ENCODE measurements at regions not wholly inside any gene's neighbourhood (a gene's known extent, or its start where the extent isn't known, plus 50 kb on each side); places are given as distances from the start of the nearest gene placed in this dataset.

GRCh38 chr2:43082111-43082894, 144.1 kb downstream of the ZFP36L2 start:
- no peak overlapping the region for H3K4me3 ChIP-seq (ENCODE audit: low read length)
- H3K9me2 ChIP-seq (replicated peaks; ENCODE audit: insufficient read depth, low read length) = no peaks in the 10 kb centered on the region
- DNase-seq = no peak
- H3K79me2 ChIP-seq (ENCODE audit: low read length) = no peaks in the 10 kb centered on the region
- H3K36me3 ChIP-seq (ENCODE audit: insufficient read depth, low read length) = no peaks in the 10 kb centered on the region
- H3K27ac ChIP-seq (ENCODE audit: low read length) = no peak overlapping the region
- H3K4me1 ChIP-seq (ENCODE audit: low read length) = no peaks in the 10 kb centered on the region
- no peaks in the 10 kb centered on the region for H3K9me3 ChIP-seq (ENCODE audit: low read length)
- H3K9ac ChIP-seq (ENCODE audit: low read length) = no peak overlapping the region
- no peaks in the 10 kb centered on the region for H4K20me1 ChIP-seq (ENCODE audit: insufficient read depth, low read depth, low read length)
- no peaks in the 10 kb centered on the region for H3K27me3 ChIP-seq (ENCODE audit: low read length)
- no peak overlapping the region for H2AFZ ChIP-seq (ENCODE audit: low read length)
- no peak overlapping the region for H3K4me2 ChIP-seq (ENCODE audit: low read depth, low read length, poor library complexity, severe bottlenecking)

- H4K20me1 ChIP-seq (ENCODE audit: insufficient read depth, low read depth, low read length) = no peaks in the 10 kb centered on the region
- H3K36me3 ChIP-seq (ENCODE audit: insufficient read depth, low read length) = no peaks in the 10 kb centered on the region
- no peaks in the 10 kb centered on the region for H3K27me3 ChIP-seq (ENCODE audit: low read length)
- H3K27ac ChIP-seq (ENCODE audit: low read length) = no peak overlapping the region
- no peaks in the 10 kb centered on the region for H3K4me1 ChIP-seq (ENCODE audit: low read length)
- H3K9me3 ChIP-seq (ENCODE audit: low read length) = no peaks in the 10 kb centered on the region
- H2AFZ ChIP-seq (ENCODE audit: low read length) = no peak overlapping the region
- no peak overlapping the region for H3K4me3 ChIP-seq (ENCODE audit: low read length)
- H3K4me2 ChIP-seq (ENCODE audit: low read depth, low read length, poor library complexity, severe bottlenecking) = no peak overlapping the region
- no peak for DNase-seq
- H3K79me2 ChIP-seq (ENCODE audit: low read length) = no peaks in the 10 kb centered on the region
- H3K9me2 ChIP-seq (replicated peaks; ENCODE audit: insufficient read depth, low read length) = no peaks in the 10 kb centered on the region
- H3K9ac ChIP-seq (ENCODE audit: low read length) = no peak overlapping the region
These were observed 145.2 kb downstream of the ZFP36L2 start for GRCh38 chr2:43081131-43081765.

GRCh38 chr2:43080571-43081021, 145.8 kb downstream of the ZFP36L2 start:
- Histone ChIP-seq H3K9me3 (ENCODE audit: low read length) (no peaks in the 10 kb centered on the region), H3K9me2 (replicated peaks; ENCODE audit: insufficient read depth, low read length) (no peaks in the 10 kb centered on the region), H2AFZ (ENCODE audit: low read length) (no peak overlapping the region), H3K9ac (ENCODE audit: low read length) (no peak overlapping the region), H3K4me1 (ENCODE audit: low read length) (no peaks in the 10 kb centered on the region), H3K27ac (ENCODE audit: low read length) (no peak overlapping the region), H3K79me2 (ENCODE audit: low read length) (no peaks in the 10 kb centered on the region), H3K4me2 (ENCODE audit: low read depth, low read length, poor library complexity, severe bottlenecking) (no peak overlapping the region), H3K36me3 (ENCODE audit: insufficient read depth, low read length) (no peaks in the 10 kb centered on the region), H4K20me1 (ENCODE audit: insufficient read depth, low read depth, low read length) (no peaks in the 10 kb centered on the region), H3K4me3 (ENCODE audit: low read length) (no peak overlapping the region), H3K27me3 (ENCODE audit: low read length) (no peaks in the 10 kb centered on the region)
- no peak for DNase-seq

- H3K4me1 ChIP-seq (ENCODE audit: low read length) = no peaks in the 10 kb centered on the region
- H3K36me3 ChIP-seq (ENCODE audit: insufficient read depth, low read length) = no peaks in the 10 kb centered on the region
- no peaks in the 10 kb centered on the region for H4K20me1 ChIP-seq (ENCODE audit: insufficient read depth, low read depth, low read length)
- H2AFZ ChIP-seq (ENCODE audit: low read length) = no peak overlapping the region
- no peak overlapping the region for H3K4me2 ChIP-seq (ENCODE audit: low read depth, low read length, poor library complexity, severe bottlenecking)
- no peak overlapping the region for H3K4me3 ChIP-seq (ENCODE audit: low read length)
- H3K79me2 ChIP-seq (ENCODE audit: low read length) = no peaks in the 10 kb centered on the region
- no peak for DNase-seq
- no peaks in the 10 kb centered on the region for H3K27me3 ChIP-seq (ENCODE audit: low read length)
- no peaks in the 10 kb centered on the region for H3K9me3 ChIP-seq (ENCODE audit: low read length)
- H3K9ac ChIP-seq (ENCODE audit: low read length) = no peak overlapping the region
- no peak overlapping the region for H3K27ac ChIP-seq (ENCODE audit: low read length)
- no peaks in the 10 kb centered on the region for H3K9me2 ChIP-seq (replicated peaks; ENCODE audit: insufficient read depth, low read length)
These were observed 147.3 kb downstream of the ZFP36L2 start for GRCh38 chr2:43078781-43079755.

GRCh38 chr2:43078301-43078700, 148.1 kb downstream of the ZFP36L2 start:
- Histone ChIP-seq H3K4me3 (ENCODE audit: low read length) (no peak overlapping the region), H4K20me1 (ENCODE audit: insufficient read depth, low read depth, low read length) (no peaks in the 10 kb centered on the region), H3K27me3 (ENCODE audit: low read length) (no peaks in the 10 kb centered on the region), H3K9ac (ENCODE audit: low read length) (no peak overlapping the region), H2AFZ (ENCODE audit: low read length) (no peak overlapping the region), H3K36me3 (ENCODE audit: insufficient read depth, low read length) (no peaks in the 10 kb centered on the region), H3K27ac (ENCODE audit: low read length) (no peak overlapping the region), H3K4me1 (ENCODE audit: low read length) (no peaks in the 10 kb centered on the region), H3K9me3 (ENCODE audit: low read length) (no peaks in the 10 kb centered on the region), H3K9me2 (replicated peaks; ENCODE audit: insufficient read depth, low read length) (no peaks in the 10 kb centered on the region), H3K79me2 (ENCODE audit: low read length) (no peaks in the 10 kb centered on the region), H3K4me2 (ENCODE audit: low read depth, low read length, poor library complexity, severe bottlenecking) (no peak overlapping the region)
- no peak for DNase-seq

GRCh38 chr2:43077876-43078275, 148.5 kb downstream of the ZFP36L2 start:
- H3K9ac ChIP-seq (ENCODE audit: low read length) = no peak overlapping the region
- no peak overlapping the region for H2AFZ ChIP-seq (ENCODE audit: low read length)
- no peaks in the 10 kb centered on the region for H3K79me2 ChIP-seq (ENCODE audit: low read length)
- no peaks in the 10 kb centered on the region for H3K9me2 ChIP-seq (replicated peaks; ENCODE audit: insufficient read depth, low read length)
- no peaks in the 10 kb centered on the region for H3K36me3 ChIP-seq (ENCODE audit: insufficient read depth, low read length)
- H3K9me3 ChIP-seq (ENCODE audit: low read length) = no peaks in the 10 kb centered on the region
- no peaks in the 10 kb centered on the region for H4K20me1 ChIP-seq (ENCODE audit: insufficient read depth, low read depth, low read length)
- no peak overlapping the region for H3K27ac ChIP-seq (ENCODE audit: low read length)
- no peak for DNase-seq
- H3K4me2 ChIP-seq (ENCODE audit: low read depth, low read length, poor library complexity, severe bottlenecking) = no peak overlapping the region
- no peaks in the 10 kb centered on the region for H3K27me3 ChIP-seq (ENCODE audit: low read length)
- no peak overlapping the region for H3K4me3 ChIP-seq (ENCODE audit: low read length)
- H3K4me1 ChIP-seq (ENCODE audit: low read length) = no peaks in the 10 kb centered on the region

- no peak overlapping the region for H3K4me3 ChIP-seq (ENCODE audit: low read length)
- no peaks in the 10 kb centered on the region for H3K9me3 ChIP-seq (ENCODE audit: low read length)
- DNase-seq = no peak
- no peak overlapping the region for H3K4me2 ChIP-seq (ENCODE audit: low read depth, low read length, poor library complexity, severe bottlenecking)
- no peaks in the 10 kb centered on the region for H3K79me2 ChIP-seq (ENCODE audit: low read length)
- no peaks in the 10 kb centered on the region for H3K36me3 ChIP-seq (ENCODE audit: insufficient read depth, low read length)
- H3K27me3 ChIP-seq (ENCODE audit: low read length) = no peaks in the 10 kb centered on the region
- H2AFZ ChIP-seq (ENCODE audit: low read length) = no peak overlapping the region
- H4K20me1 ChIP-seq (ENCODE audit: insufficient read depth, low read depth, low read length) = no peaks in the 10 kb centered on the region
- H3K4me1 ChIP-seq (ENCODE audit: low read length) = no peaks in the 10 kb centered on the region
- H3K9me2 ChIP-seq (replicated peaks; ENCODE audit: insufficient read depth, low read length) = no peaks in the 10 kb centered on the region
- no peak overlapping the region for H3K9ac ChIP-seq (ENCODE audit: low read length)
- H3K27ac ChIP-seq (ENCODE audit: low read length) = no peak overlapping the region
These were observed 149.7 kb downstream of the ZFP36L2 start for GRCh38 chr2:43076676-43077075.
